Sciatic nerve (tissue), 2 donors: ENCODE measurements at regions not wholly inside any gene's neighbourhood (a gene's known extent, or its start where the extent isn't known, plus 50 kb on each side); places are given as distances from the start of the nearest gene placed in this dataset.
A peak's percentile ranks its signal among the peaks of the same experiment; 100 is the strongest.

ENCODE experiments used
- ATAC-seq: fragments of 200-7000 bp; cut with Tn5 transposase; one replicate; pipeline ENCODE4 v1.9.1; 2020; ENCODE audit warnings: mild to moderate bottlenecking, moderate library complexity
- DNase-seq: peaks from one replicate; pipeline ENCODE4 v3.0.0-alpha.2; 2020; ENCODE audit warnings: low spot score
- intact Hi-C: fragments of 100-400 bp; cut with DNase I; formaldehyde crosslinking; loops from one replicate; pipeline ENCODE4 v1.14.2; 2022
- donor health status: DM: no; HTN: no; CAD: no.
- donor health status: DM: no; HTN: no; CAD: no.

- DNase-seq, result no peak
- ATAC-seq, result no peak
- intact Hi-C loops, result no loop called here
Observed at GRCh38 chr15:45913451-45913850, 278.6 kb downstream of the SQOR start.

DNA sequence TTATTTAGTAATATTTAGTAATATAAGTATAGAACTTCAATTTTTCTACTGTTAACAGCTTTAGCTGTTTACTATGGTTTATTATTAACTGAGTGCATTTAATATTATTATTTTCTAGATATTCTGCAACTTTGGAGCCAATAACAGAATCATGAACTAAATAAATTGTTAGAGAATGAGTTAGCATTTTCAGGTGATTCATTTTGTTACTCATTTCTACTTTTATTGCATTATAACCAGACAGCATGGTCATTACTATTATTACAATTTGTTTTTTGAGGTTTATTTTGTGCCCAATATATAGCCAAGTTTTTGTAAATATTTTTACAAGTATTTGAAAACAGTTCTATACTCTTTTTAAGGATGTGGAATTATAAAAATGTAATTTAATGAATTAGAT, 279.6 kb downstream of the SQOR start:
- DNase-seq (no peak), ATAC-seq (no peak)
- intact Hi-C loops, result no loop called here

- no peak for ATAC-seq
- intact Hi-C loops, result no loop called here
- no peak for DNase-seq
Observed at GRCh38 chr15:45918839-45919238, 284.0 kb downstream of the SQOR start.

DNA sequence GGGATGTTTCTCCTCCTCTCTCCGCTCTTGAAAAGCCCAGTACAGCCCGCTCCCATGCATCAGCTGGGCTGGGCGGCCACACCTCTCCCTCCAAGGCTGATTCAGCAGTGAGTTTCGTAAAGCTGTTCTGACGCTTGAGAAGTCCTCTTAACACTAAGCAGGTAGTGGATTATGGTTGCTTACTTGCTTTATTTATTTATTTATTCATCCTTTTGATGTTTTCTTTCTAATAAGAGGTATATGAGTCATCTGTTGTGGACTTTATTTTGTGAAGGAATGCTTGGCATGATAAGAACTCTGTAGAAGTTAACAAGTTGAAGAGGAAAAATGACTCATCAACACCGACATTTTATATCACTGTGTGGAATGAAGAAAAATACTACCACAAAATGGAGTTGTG, 285.0 kb downstream of the SQOR start:
- DNase-seq (no peak), ATAC-seq (peak; percentile 74)
- intact Hi-C loops, result no loop called here

GRCh38 chr15:45921376-45921775, 286.5 kb downstream of the SQOR start:
- intact Hi-C loops, result no loop called here
- ATAC-seq (peak; percentile 39), DNase-seq (no peak)

- intact Hi-C loops, result no loop called here
- DNase-seq (no peak), ATAC-seq (no peak)
Observed at GRCh38 chr15:45921978-45922377, 287.1 kb downstream of the SQOR start.

DNA sequence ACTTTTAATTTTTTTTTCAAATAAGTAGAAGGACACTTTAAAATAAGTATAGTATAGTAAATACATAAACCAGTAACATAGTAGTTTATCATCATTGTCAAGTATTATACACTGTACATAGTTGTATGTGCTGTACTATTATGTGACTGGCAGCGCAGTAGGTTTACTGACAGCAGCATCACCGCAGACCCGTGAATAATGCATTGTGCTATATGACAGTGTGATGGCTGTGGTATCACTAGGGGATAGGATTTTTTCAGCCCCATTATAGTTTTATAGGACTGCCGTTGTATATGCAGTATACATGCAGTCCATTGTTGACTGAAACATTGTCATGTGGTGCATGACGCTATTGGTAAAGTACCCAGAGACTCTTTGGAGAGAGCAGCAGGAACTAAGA, 306.5 kb downstream of the SQOR start:
- DNase-seq (no peak), ATAC-seq (no peak)

GRCh38 chr15:45943240-45943639, 308.4 kb downstream of the SQOR start:
- intact Hi-C loops, result no loop called here
- ATAC-seq (no peak), DNase-seq (no peak)

More for the DNA sequence above, 306.5 kb downstream of the SQOR start:
- intact Hi-C loops, result no loop called here

GRCh38 chr15:45946111-45946510, 311.3 kb downstream of the SQOR start:
- no peak for ATAC-seq
- no peak for DNase-seq
- intact Hi-C loops, result no loop called here

DNA sequence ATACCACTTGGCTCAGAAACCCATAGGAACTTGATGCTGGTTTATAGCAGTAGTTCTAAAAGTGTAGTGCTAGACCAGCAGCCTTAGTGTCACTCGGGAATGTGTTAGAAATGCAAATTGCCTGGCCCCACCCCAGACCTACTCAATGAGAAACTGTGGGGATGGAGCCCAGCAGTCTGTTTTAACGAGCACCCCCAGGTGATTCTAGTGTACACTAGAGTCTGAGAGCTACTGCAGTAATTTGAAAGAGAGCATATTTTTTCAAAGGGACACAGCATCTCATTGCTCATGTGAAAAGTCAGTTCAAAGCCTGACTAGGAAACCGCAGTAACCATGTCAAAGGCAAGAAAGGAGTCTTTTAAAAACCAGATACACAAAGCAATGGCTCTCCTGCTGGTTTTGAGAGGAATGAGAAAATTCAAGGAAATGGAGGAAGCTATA, 313.4 kb downstream of the SQOR start:
- intact Hi-C loops, result no loop called here
- DNase-seq (no peak), ATAC-seq (no peak)

DNA sequence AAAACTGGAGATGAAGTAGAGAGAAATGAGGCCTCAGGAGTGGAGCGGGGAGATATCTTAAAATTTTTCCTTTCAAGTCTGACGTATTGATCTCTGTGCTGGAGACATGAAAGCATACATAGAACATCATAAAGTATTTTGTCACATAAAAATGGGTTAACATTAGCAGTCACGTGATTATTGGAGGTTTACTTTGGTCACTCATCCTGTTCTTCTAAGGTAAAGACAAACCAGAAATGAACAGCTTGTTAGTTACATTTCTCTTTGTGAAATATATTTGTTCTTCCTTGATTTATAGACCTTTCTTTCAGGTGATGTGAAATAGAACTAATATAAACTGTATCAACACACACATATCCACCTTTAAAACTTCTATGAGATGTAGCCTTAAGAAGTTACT, 324.1 kb downstream of the SQOR start:
- intact Hi-C loops, result no loop called here
- DNase-seq, result no peak
- no peak for ATAC-seq

DNA sequence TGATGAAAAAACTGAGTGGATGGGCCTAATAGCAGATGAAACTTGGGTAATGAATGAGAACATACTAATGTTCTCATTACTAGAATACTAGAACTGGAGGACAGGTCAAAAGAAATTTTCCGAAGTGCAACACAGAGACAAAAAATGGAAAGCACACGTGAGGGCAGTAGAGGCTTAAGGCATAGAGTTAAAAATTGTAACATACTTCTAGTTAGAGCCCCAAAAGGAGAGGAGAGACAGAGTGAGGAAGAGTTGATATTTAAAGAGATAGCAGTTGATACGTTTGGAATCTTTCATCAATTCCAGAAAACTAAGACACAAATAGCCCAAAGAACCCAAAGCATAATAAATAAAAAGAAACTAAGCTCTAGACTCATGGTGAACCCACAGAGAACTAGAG, 327.9 kb downstream of the SQOR start:
- DNase-seq, result no peak
- ATAC-seq, result no peak
- intact Hi-C loops, result no loop called here

GRCh38 chr15:45970542-45970941, 335.7 kb downstream of the SQOR start:
- no peak for DNase-seq
- intact Hi-C loops, result no loop called here
- ATAC-seq, result no peak

- DNase-seq, result no peak
- intact Hi-C loops, result no loop called here
- ATAC-seq, result no peak
Observed at GRCh38 chr15:45980366-45980765, 345.5 kb downstream of the SQOR start.

- no peak for DNase-seq
- no peak for ATAC-seq
- intact Hi-C loops, result no loop called here
Observed at GRCh38 chr15:45981625-45982024, 346.8 kb downstream of the SQOR start.

DNA sequence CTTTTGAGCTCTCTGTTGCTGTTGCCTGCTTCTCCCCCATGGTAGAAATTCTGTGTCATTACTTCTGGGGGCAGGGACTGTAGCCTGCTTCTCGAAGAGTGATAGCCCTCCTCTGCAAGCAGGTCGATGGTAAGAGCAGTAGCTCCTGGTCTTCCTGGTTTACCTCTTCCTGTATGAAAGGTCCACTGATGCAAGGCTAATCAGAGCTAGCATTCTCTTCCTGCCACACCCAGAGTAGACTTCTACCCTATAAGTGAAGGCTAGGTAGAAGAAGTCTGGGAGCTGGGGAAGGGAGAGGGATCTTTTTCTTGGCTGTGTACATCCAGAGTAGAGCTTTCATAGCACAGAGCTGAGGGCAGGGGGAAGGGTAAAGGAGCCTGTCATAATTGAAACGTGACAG, 357.0 kb downstream of the SQOR start:
- DNase-seq (no peak), ATAC-seq (no peak)
- intact Hi-C loops, result no loop called here

- intact Hi-C loops, result no loop called here
- ATAC-seq, result no peak
- DNase-seq, result no peak
Observed at GRCh38 chr15:45993072-45993471, 358.2 kb downstream of the SQOR start.

DNA sequence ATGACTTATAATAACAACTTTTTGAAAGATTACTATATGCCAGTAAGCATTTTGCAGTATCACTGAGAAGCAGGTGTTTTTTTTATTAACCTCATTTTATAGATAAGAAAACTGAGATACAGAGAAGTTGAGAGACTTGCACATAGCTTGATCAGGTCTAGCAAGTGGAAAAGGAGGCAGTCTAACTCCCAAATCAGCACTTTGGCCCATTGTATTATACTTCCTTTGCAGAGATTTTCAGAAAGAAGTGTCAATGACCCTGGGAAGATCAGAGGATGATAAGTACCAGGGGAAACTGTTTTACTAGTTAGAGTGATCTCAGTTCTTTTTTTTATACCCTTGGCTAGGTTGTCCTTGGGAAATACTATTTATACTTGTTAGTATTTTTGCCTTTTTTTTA, 358.7 kb downstream of the SQOR start:
- DNase-seq (no peak), ATAC-seq (no peak)
- intact Hi-C loops, result no loop called here

DNA sequence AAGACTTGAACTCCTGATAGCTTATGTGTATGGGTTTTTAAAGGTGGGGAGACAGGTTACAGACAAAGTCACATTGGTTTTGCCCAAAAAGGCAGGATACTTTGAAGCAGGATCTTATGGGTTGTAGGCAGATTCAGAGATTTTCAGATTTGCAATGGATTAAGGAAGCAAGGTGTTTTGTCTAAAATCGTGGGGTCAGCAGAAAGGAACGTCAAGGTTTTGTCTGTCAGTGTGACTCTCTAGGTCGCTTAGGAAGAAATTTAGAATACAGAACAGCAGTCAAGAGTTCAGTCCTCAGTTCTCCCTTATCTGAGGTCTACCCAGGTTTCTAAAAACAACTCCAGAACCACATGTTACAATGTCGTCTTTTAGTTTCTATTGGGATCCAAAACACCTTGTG, 361.0 kb downstream of the SQOR start:
- intact Hi-C loops, result no loop called here
- ATAC-seq (no peak), DNase-seq (no peak)

- intact Hi-C loops, result no loop called here
- DNase-seq (no peak), ATAC-seq (no peak)
Observed at GRCh38 chr15:46014532-46014931, 379.7 kb downstream of the SQOR start.

DNA sequence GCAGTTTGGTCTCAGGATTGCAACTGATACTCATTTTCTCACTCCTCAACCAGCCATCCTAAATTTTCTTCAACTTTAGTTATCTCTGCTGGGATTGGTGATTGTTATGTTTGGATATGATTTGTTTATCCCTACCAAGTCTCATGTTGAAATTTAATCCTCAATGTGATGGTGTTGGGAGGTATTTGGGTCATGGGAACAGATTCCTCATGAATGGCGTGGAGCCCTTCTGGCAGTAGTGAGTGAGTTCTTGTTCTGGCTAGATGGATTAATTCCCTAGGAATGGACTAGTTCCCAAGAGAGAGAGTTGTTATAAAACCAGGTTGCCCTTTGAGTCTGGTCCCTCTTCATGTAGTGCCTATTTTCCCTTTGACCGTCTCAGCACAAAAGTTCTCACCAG, 399.9 kb downstream of the SQOR start:
- intact Hi-C loops, result no loop called here
- ATAC-seq (peak; percentile 57), DNase-seq (no peak)

GRCh38 chr15:46039703-46040102, 404.9 kb downstream of the SQOR start:
- intact Hi-C loops, result no loop called here
- DNase-seq (no peak), ATAC-seq (no peak)
